H1 (cell line): ENCODE measurements at regions not wholly inside any gene's neighbourhood (a gene's known extent, or its start where the extent isn't known, plus 50 kb on each side); places are given as distances from the start of the nearest gene placed in this dataset.

Experiments
- CTCF ChIA-PET: fragments of 300-600 bp; sonication (Branson Sonifier 250); formaldehyde crosslinking; loops from one replicate; lab custom pipeline; 2021; ENCODE audit not compliant: partially characterized antibody; lab: Charles Lee
- POLR2A ChIA-PET: fragments of 300-600 bp; sonication (Branson Sonifier 250); formaldehyde crosslinking; loops from one replicate; lab custom pipeline; 2021; ENCODE audit warnings: inconsistent platforms; ENCODE audit not compliant: partially characterized antibody; lab: Charles Lee
- DNase-seq, 2 experiments: peaks; one replicate each; pipeline versions ENCODE4 v3.0.0 to v3.0.0-alpha.2; 2010 to 2022; ENCODE audit warnings: low spot score in 2 of 2, low read depth in 1 of 2, mixed read lengths in 1 of 2
- FAIRE-seq: peaks from 2 replicates; lab custom pipeline; 2011; peaks lifted over from hg19 to GRCh38; lab: Jason Lieb, UNC
- H2AFZ ChIP-seq: 2 replicates; pipeline ENCODE4 v1.8.1; 2012; ENCODE audit warnings: low read length, inconsistent platforms
- H2AK5ac ChIP-seq: 2 replicates; pipeline ENCODE4 v1.6.1; 2013; ENCODE audit warnings: low read depth, low read length
- H2BK120ac ChIP-seq: replicated peaks from 2 replicates; pipeline ENCODE3; 2013; ENCODE audit warnings: low read depth, low read length, inconsistent platforms
- H2BK12ac ChIP-seq: 2 replicates; pipeline ENCODE4 v1.6.1; 2013; ENCODE audit warnings: low read depth, low read length
- H2BK15ac ChIP-seq: 2 replicates; pipeline ENCODE4 v1.6.1; 2013; ENCODE audit warnings: low read length
- H2BK20ac ChIP-seq: 2 replicates; pipeline ENCODE4 v1.6.1; 2013; ENCODE audit warnings: low read length
- H2BK5ac ChIP-seq: 2 replicates; pipeline ENCODE4 v1.6.1; 2013; ENCODE audit warnings: low read depth, low read length
- H3K14ac ChIP-seq: 2 replicates; pipeline ENCODE4 v1.6.1; 2013; ENCODE audit warnings: inconsistent platforms; ENCODE audit not compliant: insufficient read length
- H3K18ac ChIP-seq: 2 replicates; pipeline ENCODE4 v1.6.1; 2013; ENCODE audit warnings: low read length; ENCODE audit errors: extremely low read depth
- H3K23ac ChIP-seq: 2 replicates; pipeline ENCODE4 v1.6.1; 2013; ENCODE audit warnings: inconsistent platforms; ENCODE audit not compliant: insufficient read length
- H3K23me2 ChIP-seq: 2 replicates; pipeline ENCODE4 v1.6.1; 2013; ENCODE audit warnings: low read depth, low read length
- H3K27ac ChIP-seq: 2 replicates; pipeline ENCODE4 v1.6.1; 2011; ENCODE audit warnings: low read depth, low read length, inconsistent platforms
- H3K27me3 ChIP-seq, 4 experiments: replicated peaks in 1 of 4; 1 replicate in 1 of 4; 2 replicates in 3 of 4; pipeline versions ENCODE4 v1.6.1 to v1.8.1; 2011 to 2013; ENCODE audit warnings: low read length in 3 of 4, mild to moderate bottlenecking in 3 of 4, inconsistent platforms in 2 of 4, mixed read lengths in 2 of 4, moderate library complexity in 1 of 4; ENCODE audit not compliant: control insufficient read depth in 3 of 4, insufficient read depth in 3 of 4; ENCODE audit errors: extremely low read depth in 1 of 4
- H3K36me3 ChIP-seq, 4 experiments: 2 replicates each; pipeline versions ENCODE4 v1.6.1 to v1.8.1; 2011 to 2013; ENCODE audit warnings: mild to moderate bottlenecking in 4 of 4, low read length in 3 of 4, moderate library complexity in 2 of 4, control low read depth in 1 of 4, inconsistent platforms in 1 of 4; ENCODE audit not compliant: insufficient read depth in 4 of 4, control insufficient read depth in 2 of 4
- H3K4ac ChIP-seq: replicated peaks from 2 replicates; pipeline ENCODE3; 2013; ENCODE audit warnings: low read length, low read depth, mixed read lengths, inconsistent platforms; ENCODE audit not compliant: insufficient read length
- H3K4me1 ChIP-seq, 4 experiments: replicated peaks in 1 of 4; 1 replicate in 1 of 4; 2 replicates in 3 of 4; pipeline versions ENCODE4 v1.6.1 to v1.8.1; 2011 to 2013; ENCODE audit warnings: low read length in 3 of 4, inconsistent platforms in 2 of 4, mixed read lengths in 1 of 4; ENCODE audit not compliant: insufficient read depth in 4 of 4, control insufficient read depth in 3 of 4
- H3K4me2 ChIP-seq, 2 experiments: 2 replicates each; pipeline versions ENCODE4 v1.6.1 to v1.8.1; 2011 to 2013; ENCODE audit warnings: low read depth in 2 of 2, low read length in 2 of 2, control low read depth in 1 of 2, inconsistent platforms in 1 of 2, mild to moderate bottlenecking in 1 of 2; ENCODE audit not compliant: insufficient read depth in 1 of 2
- H3K4me3 ChIP-seq, 4 experiments: fragments of 200-600, 300-600 bp in 1 of 4; sonication (generic), shearing (Covaris generic), sonication (Bioruptor Twin) in 1 of 4; 2 replicates each; pipeline versions ENCODE4 v1.5.1 to v1.8.1; 2011 to 2016; ENCODE audit warnings: low read length in 4 of 4, low read depth in 3 of 4, control low read depth in 2 of 4, inconsistent platforms in 2 of 4, mild to moderate bottlenecking in 2 of 4, mixed read lengths in 1 of 4, moderate library complexity in 1 of 4; ENCODE audit not compliant: insufficient read depth in 2 of 4; ENCODE audit errors: extremely low read depth in 1 of 4
- H3K56ac ChIP-seq: replicated peaks from 2 replicates; pipeline ENCODE3; 2013; ENCODE audit warnings: low read depth, mild to moderate bottlenecking, mixed read lengths, low read length, inconsistent platforms; ENCODE audit not compliant: insufficient read length
- H3K79me1 ChIP-seq: 2 replicates; pipeline ENCODE4 v1.6.1; 2013; ENCODE audit warnings: low read depth, low read length, control low read depth
- H3K79me2 ChIP-seq, 2 experiments: 2 replicates each; pipeline versions ENCODE4 v1.6.1 to v1.8.1; 2012 to 2013; ENCODE audit warnings: low read length in 2 of 2, mild to moderate bottlenecking in 2 of 2, inconsistent platforms in 1 of 2; ENCODE audit not compliant: insufficient read depth in 2 of 2, control insufficient read depth in 1 of 2
- H3K9ac ChIP-seq, 4 experiments: replicated peaks in 1 of 4; 1 replicate in 1 of 4; 2 replicates in 3 of 4; pipeline versions ENCODE4 v1.6.1 to v1.8.1; 2011 to 2013; ENCODE audit warnings: low read depth in 3 of 4, low read length in 3 of 4, control low read depth in 2 of 4, mild to moderate bottlenecking in 2 of 4, moderate library complexity in 2 of 4, inconsistent platforms in 1 of 4; ENCODE audit errors: extremely low read depth in 1 of 4
- H3K9me3 ChIP-seq, 2 experiments: 2 replicates each; pipeline versions ENCODE4 v1.6.1 to v1.8.1; 2012 to 2013; ENCODE audit warnings: mild to moderate bottlenecking in 2 of 2, moderate library complexity in 2 of 2, control low read depth in 1 of 2, inconsistent platforms in 1 of 2, low read depth in 1 of 2, low read length in 1 of 2, mixed read lengths in 1 of 2; ENCODE audit not compliant: insufficient read depth in 2 of 2
- H4K20me1 ChIP-seq, 2 experiments: replicated peaks in 1 of 2; 2 replicates each; pipeline versions ENCODE3 to v1.8.1; 2011 to 2013; ENCODE audit warnings: inconsistent platforms in 2 of 2, low read length in 2 of 2, mild to moderate bottlenecking in 1 of 2; ENCODE audit not compliant: insufficient read depth in 2 of 2, control insufficient read depth in 1 of 2
- H4K5ac ChIP-seq: 2 replicates; pipeline ENCODE4 v1.6.1; 2013; ENCODE audit warnings: low read length, low read depth, mixed read lengths, inconsistent platforms; ENCODE audit not compliant: insufficient read length
- H4K8ac ChIP-seq: 2 replicates; pipeline ENCODE4 v1.8.0; 2013; ENCODE audit warnings: mild to moderate bottlenecking, moderate library complexity, low read length, inconsistent platforms; ENCODE audit not compliant: insufficient read depth; ENCODE audit errors: extremely low read depth
- H4K91ac ChIP-seq: replicated peaks from 2 replicates; pipeline ENCODE3; 2013; ENCODE audit warnings: low read length, mixed read lengths, inconsistent platforms; ENCODE audit not compliant: insufficient read length
- ASH2L ChIP-seq: fragments of 200-600, 300-600 bp; sonication (generic); IDR thresholded peaks from one replicate; pipeline ENCODE4 v1.7.1; 2017; ENCODE audit warnings: low read length
- POLR2A ChIP-seq, 2 experiments: IDR thresholded peaks; 1 replicate in 1 of 2; 2 replicates in 1 of 2; pipeline ENCODE4 v1.6.1; 2011; ENCODE audit warnings: low read depth in 2 of 2, low read length in 2 of 2, mild to moderate bottlenecking in 2 of 2; ENCODE audit errors: control extremely low read depth in 1 of 2
- POU5F1 ChIP-seq: IDR thresholded peaks from 2 replicates; pipeline ENCODE4 v1.6.1; 2011; ENCODE audit warnings: low read depth, mild to moderate bottlenecking, low read length, moderate library complexity
- WGBS, 2 experiments: shearing (Covaris generic) in 1 of 2; methylation state at CpG; one replicate each; pipeline versions ENCODE4 v1.1.6 to v1.1.7; 2013 to 2015; ENCODE audit warnings: low lambda C conversion rate in 2 of 2, mixed read lengths in 2 of 2, inconsistent platforms in 1 of 2, low coverage in 1 of 2, missing lambda C conversion rate in 1 of 2; ENCODE audit not compliant: insufficient replicate concordance in 2 of 2, insufficient coverage in 1 of 2, insufficient read length in 1 of 2; ENCODE audit errors: extremely low coverage in 1 of 2, missing lambda C conversion rate in 1 of 2; 5-methylcytosine and 5-hydroxymethylcytosine counted together

DNA sequence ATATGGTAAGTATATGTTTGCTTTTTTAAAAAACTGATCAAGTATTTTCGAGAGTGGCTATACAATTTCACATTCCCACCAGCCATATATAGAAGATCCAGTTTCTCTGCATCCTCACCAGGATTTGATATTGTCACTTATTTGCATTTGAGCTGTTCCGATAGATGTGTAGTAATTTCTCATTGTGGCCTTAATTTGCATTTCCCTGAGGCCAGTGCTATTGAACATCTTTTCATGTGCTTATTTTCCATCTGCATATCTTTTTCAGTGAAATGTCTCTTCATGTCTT is 72.9 kb upstream of the VASH1 start:
- no peaks in the 10 kb centered on the region for H4K20me1 ChIP-seq
- H4K8ac ChIP-seq, result no peak overlapping the region
- H2AFZ ChIP-seq, result no peak overlapping the region
- WGBS, 2 experiments, result 85% methylated on average over 2 of the region's 2 CpGs; no CpG with 5 or more reads in 1 of the 2 experiments
- no peak for DNase-seq
- no peak overlapping the region for H3K27ac ChIP-seq
- H2BK20ac ChIP-seq, result no peak overlapping the region
- H2BK5ac ChIP-seq, result no peak overlapping the region
- H3K23me2 ChIP-seq, result no peaks in the 10 kb centered on the region
- H3K18ac ChIP-seq, result no peak overlapping the region
- TF ChIP-seq ASH2L (no peak), POLR2A (IDR thresholded peaks at IDR 0.05; ENCODE audit: control extremely low read depth in 1 of 2, low read depth in 2 of 2, low read length in 2 of 2) (no peak), POU5F1 (no peak)
- TF ChIP-seq, all 59 proteins: peak for 0
- Histone ChIP-seq H4K91ac (no peak overlapping the region), H3K9me3 (peaks cover 2 to 12% of the 10 kb centered on the region in 2 experiments), H3K4me3 (no peak overlapping the region), H3K4me2 (no peak overlapping the region), H3K23ac (no peak overlapping the region), H2AK5ac (no peak overlapping the region), H3K79me2 (no peaks in the 10 kb centered on the region), H3K4ac (no peak overlapping the region), H4K5ac (no peak overlapping the region), H2BK15ac (no peak overlapping the region), H3K79me1 (no peaks in the 10 kb centered on the region), H3K4me1 (no peaks in the 10 kb centered on the region), H3K56ac (no peak overlapping the region), H3K14ac (no peak overlapping the region), H2BK12ac (no peak overlapping the region), H3K9ac (no peak overlapping the region), H3K36me3 (no peaks in the 10 kb centered on the region), H2BK120ac (no peak overlapping the region), H3K27me3 (no peaks in the 10 kb centered on the region)
- ChIA-PET POLR2A (no interaction called here), CTCF (interaction anchor here (2.9 kb wide), 1 partner anchor 22 kb away, joined by 13 read pairs; no protein-coding TSS in a partner anchor)
- FAIRE-seq, result no peak
